ENCODE measurements at regions not wholly inside any gene's neighbourhood (a gene's known extent, or its start where the extent isn't known, plus 50 kb on each side); places are given as distances from the start of the nearest gene placed in this dataset.

DNA sequence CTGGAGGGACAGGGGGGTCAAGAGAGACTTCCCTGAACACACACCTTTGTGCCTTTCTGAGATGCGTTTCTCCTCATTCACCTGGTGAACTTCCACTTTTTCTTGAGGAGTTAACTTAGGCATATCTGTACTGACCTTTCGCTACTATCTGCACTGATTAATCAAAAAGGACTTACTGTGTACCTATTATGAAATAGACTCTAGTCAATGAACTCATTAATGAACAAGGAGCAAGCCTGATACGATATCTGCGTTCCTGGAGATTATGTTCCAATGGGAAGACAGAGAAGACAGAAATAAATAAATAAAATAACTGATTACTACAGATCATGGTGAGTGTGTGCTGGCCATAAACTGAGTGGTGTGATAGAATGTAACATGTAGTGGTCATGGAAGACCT lies 157.2 kb upstream of the TBL1XR1 start:
- Histone ChIP-seq H3K9ac (ENCODE audit: low read depth in 1 of 2, low read length in 2 of 2) (no peak overlapping the region), H3K27me3 (ENCODE audit: control insufficient read depth in 1 of 2, insufficient read depth in 2 of 2, low read length in 2 of 2) (no peaks in the 10 kb centered on the region), H3K9me3 (ENCODE audit: control insufficient read depth in 1 of 2, low read length in 2 of 2) (no peaks in the 10 kb centered on the region), H3K36me3 (ENCODE audit: control insufficient read depth in 1 of 2, insufficient read depth in 2 of 2, low read length in 2 of 2) (no peaks in the 10 kb centered on the region), H3K27ac (ENCODE audit: low read depth, low read length) (no peak overlapping the region), H3K4me3 (ENCODE audit: low read depth in 1 of 2, low read length in 2 of 2) (no peak overlapping the region), H3K4me1 (ENCODE audit: control insufficient read depth in 1 of 2, insufficient read depth in 2 of 2, low read length in 2 of 2) (peaks cover 47 to 77% of the 10 kb centered on the region in 2 donors)

DNA sequence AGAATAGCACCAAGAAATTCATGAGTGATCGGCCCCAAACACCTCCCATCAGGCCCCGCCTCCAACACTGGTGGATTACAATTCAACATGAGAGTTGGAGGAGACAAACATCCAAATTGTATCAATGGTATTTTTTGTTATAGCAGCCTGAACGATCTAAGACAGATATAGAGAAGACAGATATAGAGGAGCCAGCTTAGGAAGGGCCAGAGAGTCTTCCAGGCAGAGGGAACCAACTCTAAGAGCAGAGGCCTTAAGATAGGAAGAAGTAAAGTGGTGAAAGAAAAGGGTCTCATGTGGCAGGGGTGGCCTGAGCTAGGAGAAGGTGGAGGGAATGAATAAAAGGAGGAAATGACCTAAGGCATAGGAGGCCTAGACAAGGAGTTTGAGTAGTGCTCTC lies 158.8 kb upstream of the TBL1XR1 start:
- no peaks in the 10 kb centered on the region for H3K36me3 ChIP-seq (ENCODE audit: control insufficient read depth in 1 of 2, insufficient read depth in 2 of 2, low read length in 2 of 2)
- H3K27ac ChIP-seq (ENCODE audit: low read depth, low read length): no peak overlapping the region
- no peaks in the 10 kb centered on the region for H3K27me3 ChIP-seq (ENCODE audit: control insufficient read depth in 1 of 2, insufficient read depth in 2 of 2, low read length in 2 of 2)
- H3K4me1 ChIP-seq (ENCODE audit: control insufficient read depth in 1 of 2, insufficient read depth in 2 of 2, low read length in 2 of 2): peaks cover 60 to 77% of the 10 kb centered on the region in 2 donors
- H3K4me3 ChIP-seq (ENCODE audit: low read depth in 1 of 2, low read length in 2 of 2): no peak overlapping the region
- H3K9me3 ChIP-seq (ENCODE audit: control insufficient read depth in 1 of 2, low read length in 2 of 2): no peaks in the 10 kb centered on the region
- H3K9ac ChIP-seq (ENCODE audit: low read depth in 1 of 2, low read length in 2 of 2): no peak overlapping the region

DNA sequence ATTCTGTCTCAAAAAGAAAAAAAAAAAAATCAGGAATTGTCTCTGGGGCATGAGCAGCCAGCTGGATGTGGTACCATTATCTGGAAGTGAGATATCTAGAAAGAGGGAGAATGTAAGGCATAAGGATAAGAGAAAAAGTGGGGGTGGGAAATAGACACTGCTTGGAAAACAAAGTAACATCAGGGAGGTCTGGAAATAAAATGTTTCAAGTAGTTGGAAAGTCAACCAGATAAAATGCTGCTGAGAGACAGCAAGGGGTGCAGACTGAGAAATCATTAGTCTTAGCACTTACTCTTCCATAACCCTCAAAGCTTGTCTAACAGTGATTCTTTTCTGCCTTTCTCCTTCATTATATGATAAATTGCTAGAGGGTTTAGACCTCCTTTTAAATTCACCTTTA lies 159.7 kb upstream of the TBL1XR1 start:
- no peak overlapping the region for H3K4me3 ChIP-seq (ENCODE audit: low read depth in 1 of 2, low read length in 2 of 2)

DNA sequence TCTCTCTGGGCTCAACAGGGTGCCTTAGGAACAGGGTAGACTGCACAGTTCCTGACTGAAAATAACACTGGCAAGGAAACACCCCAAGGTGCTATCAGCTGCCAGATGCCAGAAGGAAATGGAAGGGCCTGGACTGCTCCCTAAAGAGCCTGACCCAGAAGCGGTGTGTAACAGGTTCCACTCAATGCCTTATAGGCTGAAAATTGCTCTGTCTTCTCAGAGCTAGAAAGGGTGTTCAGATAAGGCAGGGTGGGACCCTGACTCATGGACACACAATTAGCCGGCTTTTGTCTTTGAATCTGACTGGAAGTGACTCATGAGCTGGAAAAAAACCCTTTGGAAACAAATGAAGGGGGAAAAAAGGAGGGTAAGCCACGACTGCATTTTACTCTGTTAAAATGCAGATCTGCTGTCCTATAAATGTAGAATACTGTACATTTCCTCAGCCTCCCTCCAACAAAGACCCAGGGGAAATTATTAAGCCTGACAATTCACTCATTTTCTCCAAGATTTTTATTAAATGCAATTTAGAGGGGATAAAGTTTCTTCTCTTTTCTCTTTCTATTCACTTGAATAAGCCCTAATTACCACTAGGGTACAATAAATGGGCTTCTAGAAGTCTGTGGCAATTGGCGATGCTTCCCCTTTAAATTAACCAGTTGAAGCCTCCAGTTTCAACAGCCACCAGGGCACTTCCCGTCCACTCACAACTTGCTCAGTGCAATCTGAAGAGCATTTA lies 160.2 kb upstream of the TBL1XR1 start:
- Histone ChIP-seq H3K4me3 (ENCODE audit: low read depth in 1 of 2, low read length in 2 of 2) (peak overlapping the region; percentile 49 to 52), H3K9ac (ENCODE audit: low read depth in 1 of 2, low read length in 2 of 2) (peak overlapping the region; percentile 58 to 73), H3K4me1 (ENCODE audit: control insufficient read depth in 1 of 2, insufficient read depth in 2 of 2, low read length in 2 of 2) (peaks cover 61 to 77% of the 10 kb centered on the region in 2 donors), H3K27ac (ENCODE audit: low read depth, low read length) (peak overlapping the region; percentile 92), H3K9me3 (ENCODE audit: control insufficient read depth in 1 of 2, low read length in 2 of 2) (no peaks in the 10 kb centered on the region), H3K36me3 (ENCODE audit: control insufficient read depth in 1 of 2, insufficient read depth in 2 of 2, low read length in 2 of 2) (no peaks in the 10 kb centered on the region), H3K27me3 (ENCODE audit: control insufficient read depth in 1 of 2, insufficient read depth in 2 of 2, low read length in 2 of 2) (no peaks in the 10 kb centered on the region)

More for the DNA sequence above, 159.7 kb upstream of the TBL1XR1 start:
- Histone ChIP-seq H3K4me1 (ENCODE audit: control insufficient read depth in 1 of 2, insufficient read depth in 2 of 2, low read length in 2 of 2) (peaks cover 61 to 77% of the 10 kb centered on the region in 2 donors), H3K27me3 (ENCODE audit: control insufficient read depth in 1 of 2, insufficient read depth in 2 of 2, low read length in 2 of 2) (no peaks in the 10 kb centered on the region), H3K9ac (ENCODE audit: low read depth in 1 of 2, low read length in 2 of 2) (peak overlapping the region in 1 of 2 donors; percentile 50), H3K27ac (ENCODE audit: low read depth, low read length) (peak overlapping the region; percentile 92), H3K36me3 (ENCODE audit: control insufficient read depth in 1 of 2, insufficient read depth in 2 of 2, low read length in 2 of 2) (no peaks in the 10 kb centered on the region), H3K9me3 (ENCODE audit: control insufficient read depth in 1 of 2, low read length in 2 of 2) (no peaks in the 10 kb centered on the region)

DNA sequence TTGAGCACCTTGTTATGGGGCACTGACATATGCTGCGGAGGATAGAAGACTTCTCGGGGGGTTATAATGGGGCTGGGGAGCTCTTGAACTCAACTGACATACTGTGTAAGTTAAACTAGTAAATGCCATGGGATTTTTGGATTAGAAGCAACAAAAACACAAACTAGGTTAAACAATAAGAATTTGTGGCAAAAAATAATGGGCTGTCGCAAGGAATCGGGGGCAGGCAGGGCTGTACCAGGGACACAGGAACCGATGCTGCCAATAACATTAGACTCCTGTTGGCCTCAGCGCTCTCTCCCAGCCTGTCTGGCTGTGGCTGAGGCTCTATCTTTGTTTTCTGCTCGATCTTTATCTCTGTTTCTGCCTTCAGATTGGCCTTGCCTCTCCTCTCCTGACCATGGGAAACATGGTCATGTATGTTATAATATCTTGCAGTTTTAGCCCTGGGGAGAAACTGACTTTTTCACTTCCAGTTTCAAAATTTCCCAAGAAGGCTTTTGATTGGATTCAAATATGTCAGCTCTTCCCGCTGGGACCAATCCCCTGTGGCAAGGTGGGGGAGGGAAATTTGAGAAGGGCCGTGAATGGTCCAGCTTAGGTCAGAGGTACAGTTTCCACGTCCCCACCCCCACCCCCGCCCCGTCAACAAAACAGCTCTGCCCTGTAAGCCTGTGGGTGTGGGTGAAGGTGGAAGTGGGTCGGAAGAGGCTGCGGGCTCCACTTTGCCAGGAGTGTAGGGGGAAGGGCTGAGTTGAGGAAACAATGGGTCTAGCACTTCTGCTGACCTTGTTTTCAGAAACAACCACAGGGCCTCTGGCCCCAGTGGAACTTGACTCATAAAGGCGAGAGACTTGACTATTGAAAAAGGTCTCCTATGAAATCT lies 161.1 kb upstream of the TBL1XR1 start:
- no peaks in the 10 kb centered on the region for H3K27me3 ChIP-seq (ENCODE audit: control insufficient read depth in 1 of 2, insufficient read depth in 2 of 2, low read length in 2 of 2)
- peak overlapping the region; percentile 49 to 65 for H3K4me3 ChIP-seq (ENCODE audit: low read depth in 1 of 2, low read length in 2 of 2)
- H3K9me3 ChIP-seq (ENCODE audit: control insufficient read depth in 1 of 2, low read length in 2 of 2): no peaks in the 10 kb centered on the region
- peak overlapping the region; percentile 58 to 73 for H3K9ac ChIP-seq (ENCODE audit: low read depth in 1 of 2, low read length in 2 of 2)
- H3K27ac ChIP-seq (ENCODE audit: low read depth, low read length): peak overlapping the region; percentile 92
- no peaks in the 10 kb centered on the region for H3K36me3 ChIP-seq (ENCODE audit: control insufficient read depth in 1 of 2, insufficient read depth in 2 of 2, low read length in 2 of 2)
- peaks cover 68 to 78% of the 10 kb centered on the region in 2 donors for H3K4me1 ChIP-seq (ENCODE audit: control insufficient read depth in 1 of 2, insufficient read depth in 2 of 2, low read length in 2 of 2)

DNA sequence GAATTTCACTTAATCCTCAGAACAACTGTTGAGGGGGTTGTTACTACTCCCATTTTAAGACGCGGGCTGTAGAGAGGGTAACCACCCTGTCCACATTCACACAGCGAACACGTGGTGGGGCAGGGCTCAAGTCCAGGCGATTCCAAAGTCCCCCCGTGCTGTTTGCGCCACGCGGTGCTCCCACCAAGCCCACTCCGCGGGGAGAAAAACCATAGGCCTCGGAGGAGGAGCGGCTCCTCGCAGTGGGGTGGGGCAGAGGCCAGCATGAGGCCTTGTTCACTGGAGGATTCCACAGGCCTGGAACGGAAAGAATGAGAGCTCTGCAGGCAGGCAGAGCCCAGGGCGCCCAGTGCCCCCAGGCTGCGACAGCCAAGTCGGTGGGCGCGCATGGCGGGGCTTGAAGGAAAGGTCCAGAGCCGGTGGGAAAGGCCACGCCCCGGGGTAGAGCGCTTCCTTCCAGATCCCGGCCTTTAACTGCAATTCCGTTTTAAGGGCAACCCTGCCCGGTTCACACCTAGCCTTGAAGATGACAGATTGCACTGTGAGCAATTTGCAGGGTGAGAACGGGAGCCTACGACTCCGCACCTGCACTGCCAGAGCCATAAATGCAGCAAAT lies 161.8 kb upstream of the TBL1XR1 start:
- peak overlapping the region; percentile 61 to 65 for H3K4me3 ChIP-seq (ENCODE audit: low read depth in 1 of 2, low read length in 2 of 2)
- H3K9ac ChIP-seq (ENCODE audit: low read depth in 1 of 2, low read length in 2 of 2): peak overlapping the region; percentile 40 to 49
- H3K9me3 ChIP-seq (ENCODE audit: control insufficient read depth in 1 of 2, low read length in 2 of 2): no peaks in the 10 kb centered on the region
- H3K4me1 ChIP-seq (ENCODE audit: control insufficient read depth in 1 of 2, insufficient read depth in 2 of 2, low read length in 2 of 2): peaks cover 66 to 75% of the 10 kb centered on the region in 2 donors
- no peaks in the 10 kb centered on the region for H3K36me3 ChIP-seq (ENCODE audit: control insufficient read depth in 1 of 2, insufficient read depth in 2 of 2, low read length in 2 of 2)
- no peaks in the 10 kb centered on the region for H3K27me3 ChIP-seq (ENCODE audit: control insufficient read depth in 1 of 2, insufficient read depth in 2 of 2, low read length in 2 of 2)
- peak overlapping the region; percentile 92 for H3K27ac ChIP-seq (ENCODE audit: low read depth, low read length)

DNA sequence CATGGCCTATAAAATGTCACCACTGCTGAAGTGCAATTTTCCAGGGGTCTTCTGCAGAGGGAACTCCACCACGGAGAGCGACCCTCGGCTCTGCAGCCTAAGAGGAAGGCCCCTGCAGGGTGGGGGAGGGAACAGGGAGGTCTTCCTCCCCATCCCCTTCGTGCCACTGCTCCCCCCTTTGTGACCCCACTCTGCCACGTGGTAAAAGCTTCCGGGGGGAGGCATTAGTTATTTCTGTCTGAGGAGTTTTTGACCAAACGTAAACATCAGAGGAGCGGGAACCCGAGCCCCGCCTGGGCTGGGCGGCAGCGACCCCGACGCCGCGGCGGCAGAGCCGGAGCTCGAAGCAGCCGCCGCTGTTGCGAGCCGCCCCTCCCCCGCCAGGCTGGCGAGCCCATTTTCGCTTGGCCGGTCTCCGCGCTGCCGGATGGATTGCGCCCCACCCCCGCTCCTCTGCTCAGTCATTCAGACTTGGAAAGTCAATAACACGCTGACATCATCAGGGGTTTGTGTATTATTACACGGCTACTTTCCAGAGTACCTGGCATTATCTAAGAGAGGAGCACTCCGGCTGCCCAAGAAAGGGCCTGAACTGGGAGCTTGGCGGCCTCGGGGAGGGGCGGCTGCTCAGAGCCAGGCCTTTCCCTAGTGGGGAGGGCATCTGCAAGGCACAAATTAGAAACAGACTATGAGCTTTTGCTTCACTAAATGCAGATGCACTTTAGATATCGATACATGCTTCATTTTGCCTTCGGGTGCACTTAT lies 162.5 kb upstream of the TBL1XR1 start:
- H3K9me3 ChIP-seq (ENCODE audit: control insufficient read depth in 1 of 2, low read length in 2 of 2): no peaks in the 10 kb centered on the region
- peak overlapping the region; percentile 43 to 56 for H3K9ac ChIP-seq (ENCODE audit: low read depth in 1 of 2, low read length in 2 of 2)
- peaks cover 64 to 71% of the 10 kb centered on the region in 2 donors for H3K4me1 ChIP-seq (ENCODE audit: control insufficient read depth in 1 of 2, insufficient read depth in 2 of 2, low read length in 2 of 2)
- H3K27me3 ChIP-seq (ENCODE audit: control insufficient read depth in 1 of 2, insufficient read depth in 2 of 2, low read length in 2 of 2): no peaks in the 10 kb centered on the region
- H3K27ac ChIP-seq (ENCODE audit: low read depth, low read length): peak overlapping the region; percentile 92
- no peaks in the 10 kb centered on the region for H3K36me3 ChIP-seq (ENCODE audit: control insufficient read depth in 1 of 2, insufficient read depth in 2 of 2, low read length in 2 of 2)
- H3K4me3 ChIP-seq (ENCODE audit: low read depth in 1 of 2, low read length in 2 of 2): peak overlapping the region; percentile 61 to 65

DNA sequence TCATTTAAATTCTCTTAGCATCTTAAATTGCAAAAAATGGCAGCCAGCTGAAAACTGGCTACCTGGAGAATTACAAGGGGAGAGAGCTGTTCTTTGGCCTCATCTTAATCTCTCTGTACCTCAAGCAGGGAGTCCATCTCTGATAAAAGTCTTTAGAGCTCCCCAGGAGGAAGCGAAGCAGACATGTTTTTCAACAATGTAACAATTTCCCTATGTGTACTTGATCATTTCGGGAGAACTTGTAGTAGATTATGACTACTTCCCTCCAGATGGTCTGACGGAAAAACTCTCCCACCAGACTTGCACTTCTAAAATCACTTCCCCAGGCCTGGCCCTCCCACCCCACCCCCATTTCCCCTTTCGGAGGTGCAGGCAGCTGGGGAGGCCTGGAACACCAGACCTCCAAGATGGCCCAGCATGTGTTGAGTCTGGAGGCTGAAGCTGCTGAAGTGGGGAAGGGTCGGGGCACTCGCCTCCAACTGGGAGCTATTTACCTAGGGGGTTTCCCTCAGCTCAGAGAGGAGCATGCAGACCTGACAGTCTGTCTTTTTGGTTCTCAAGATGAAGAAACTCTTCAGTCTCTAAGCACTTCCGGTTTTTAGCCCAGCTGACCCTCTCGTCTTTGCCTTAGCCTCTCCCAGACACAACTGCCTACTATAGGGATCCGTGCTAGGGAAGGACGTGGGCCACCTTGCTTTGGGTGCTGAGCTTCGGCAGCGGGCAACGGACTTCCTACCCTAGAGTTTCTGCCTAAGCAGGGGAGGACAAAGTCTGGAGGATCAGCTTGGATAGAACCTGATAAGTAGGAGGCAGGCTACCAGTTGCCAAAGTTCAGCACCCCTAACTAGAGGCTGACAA lies 164.0 kb upstream of the TBL1XR1 start:
- Histone ChIP-seq H3K9ac (ENCODE audit: low read depth in 1 of 2, low read length in 2 of 2) (peak overlapping the region; percentile 43 to 56), H3K4me1 (ENCODE audit: control insufficient read depth in 1 of 2, insufficient read depth in 2 of 2, low read length in 2 of 2) (peaks cover 63 to 64% of the 10 kb centered on the region in 2 donors)

DNA sequence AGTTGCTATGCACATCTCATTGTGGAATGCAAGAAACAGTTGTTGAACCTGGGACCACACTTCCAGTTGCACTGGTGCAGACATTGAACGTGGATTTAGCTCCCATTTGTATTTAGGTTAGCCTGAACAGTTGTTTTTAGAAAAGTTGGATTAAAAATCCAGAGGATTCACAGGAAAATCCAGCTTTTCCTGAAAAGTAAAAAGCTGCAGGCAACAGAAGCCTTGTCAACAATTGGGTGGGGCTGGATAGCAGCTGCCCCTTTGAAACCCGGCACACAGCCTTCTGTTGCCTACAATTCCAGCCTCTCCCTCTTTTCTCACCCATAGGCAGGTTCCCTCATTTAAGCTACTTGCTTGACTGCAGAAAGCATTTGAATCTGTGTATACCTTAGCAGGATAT lies 165.3 kb upstream of the TBL1XR1 start:
- H3K9ac ChIP-seq (ENCODE audit: low read depth in 1 of 2, low read length in 2 of 2): no peak overlapping the region
- no peak overlapping the region for H3K4me3 ChIP-seq (ENCODE audit: low read depth in 1 of 2, low read length in 2 of 2)
- H3K27me3 ChIP-seq (ENCODE audit: control insufficient read depth in 1 of 2, insufficient read depth in 2 of 2, low read length in 2 of 2): no peaks in the 10 kb centered on the region
- H3K27ac ChIP-seq (ENCODE audit: low read depth, low read length): no peak overlapping the region
- H3K36me3 ChIP-seq (ENCODE audit: control insufficient read depth in 1 of 2, insufficient read depth in 2 of 2, low read length in 2 of 2): no peaks in the 10 kb centered on the region
- peaks cover 50 to 53% of the 10 kb centered on the region in 2 donors for H3K4me1 ChIP-seq (ENCODE audit: control insufficient read depth in 1 of 2, insufficient read depth in 2 of 2, low read length in 2 of 2)
- no peaks in the 10 kb centered on the region for H3K9me3 ChIP-seq (ENCODE audit: control insufficient read depth in 1 of 2, low read length in 2 of 2)

More for the DNA sequence above, 164.0 kb upstream of the TBL1XR1 start:
- Histone ChIP-seq H3K9me3 (ENCODE audit: control insufficient read depth in 1 of 2, low read length in 2 of 2) (no peaks in the 10 kb centered on the region), H3K36me3 (ENCODE audit: control insufficient read depth in 1 of 2, insufficient read depth in 2 of 2, low read length in 2 of 2) (no peaks in the 10 kb centered on the region), H3K4me3 (ENCODE audit: low read depth in 1 of 2, low read length in 2 of 2) (peak overlapping the region in 1 of 2 donors; percentile 19), H3K27ac (ENCODE audit: low read depth, low read length) (peak overlapping the region; percentile 92), H3K27me3 (ENCODE audit: control insufficient read depth in 1 of 2, insufficient read depth in 2 of 2, low read length in 2 of 2) (no peaks in the 10 kb centered on the region)

Data from duodenal mucosa (tissue), 2 donors.